ENCODE measurements at regions not wholly inside any gene's neighbourhood (a gene's known extent, or its start where the extent isn't known, plus 50 kb on each side); places are given as distances from the start of the nearest gene placed in this dataset.

- H3K27me3 ChIP-seq = no peaks in the 10 kb centered on the region
- DNase-seq (no peak), ATAC-seq (no peak)
- H3K4me3 ChIP-seq = no peak overlapping the region
- peaks cover 0 to 4% (median 0%) of the 10 kb centered on the region in 3 donors for H3K9me3 ChIP-seq
- intact Hi-C loops (cut with DNase I; ENCODE audit: low total_unique reads) = no loop called here
- TF ChIP-seq POLR2A (IDR thresholded peaks at IDR 0.05) (no peak), CTCF (IDR thresholded peaks at IDR 0.05 in 4 of 5, conservative IDR thresholded peaks at IDR 0.05 in 1 of 5) (no peak)
- in situ Hi-C loops (cut with MboI; ENCODE audit: low sequenced_read_pairs in 4 of 4) = no loop called here
- H3K36me3 ChIP-seq = no peaks in the 10 kb centered on the region
- no peaks in the 10 kb centered on the region for H3K4me1 ChIP-seq
- H3K27ac ChIP-seq = no peak overlapping the region
These were observed 353.9 kb upstream of the SPHKAP start for GRCh38 chr2:228535396-228535795.

- ATAC-seq (no peak), DNase-seq (no peak)
- peaks cover 0 to 4% (median 0%) of the 10 kb centered on the region in 3 donors for H3K9me3 ChIP-seq
- in situ Hi-C loops (cut with MboI; ENCODE audit: low sequenced_read_pairs in 4 of 4) = no loop called here
- H3K4me1 ChIP-seq = no peaks in the 10 kb centered on the region
- intact Hi-C loops (cut with DNase I; ENCODE audit: low total_unique reads) = no loop called here
- no peak for TF ChIP-seq POLR2A (IDR thresholded peaks at IDR 0.05)
- no peak for TF ChIP-seq CTCF (IDR thresholded peaks at IDR 0.05 in 4 of 5, conservative IDR thresholded peaks at IDR 0.05 in 1 of 5)
- no peak overlapping the region for H3K4me3 ChIP-seq
- H3K27ac ChIP-seq = no peak overlapping the region
- no peaks in the 10 kb centered on the region for H3K36me3 ChIP-seq
- H3K27me3 ChIP-seq = no peaks in the 10 kb centered on the region
These were observed 351.7 kb upstream of the SPHKAP start for GRCh38 chr2:228533156-228533555.

DNA sequence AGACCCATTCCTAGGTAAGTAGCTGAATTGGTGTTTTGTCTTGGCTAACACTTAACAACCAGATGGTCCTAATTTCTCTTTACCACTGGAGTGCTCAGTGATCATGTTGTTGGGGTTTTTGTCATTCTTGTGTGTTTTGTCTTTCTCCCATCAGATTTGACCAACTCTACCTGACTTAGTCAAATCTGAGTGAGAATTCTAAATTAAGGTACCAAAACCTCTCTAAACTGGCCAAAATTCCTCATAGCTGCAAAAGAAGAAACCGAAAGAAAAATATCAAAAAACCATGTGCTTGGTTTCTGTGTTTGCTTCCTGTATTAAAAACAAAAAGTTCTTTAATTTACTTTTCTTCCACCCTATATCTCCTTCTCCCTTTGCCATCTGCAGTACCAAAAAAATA, 350.7 kb upstream of the SPHKAP start:
- TF ChIP-seq CTCF (IDR thresholded peaks at IDR 0.05 in 4 of 5, conservative IDR thresholded peaks at IDR 0.05 in 1 of 5) (no peak), POLR2A (IDR thresholded peaks at IDR 0.05) (no peak)
- intact Hi-C loops (cut with DNase I; ENCODE audit: low total_unique reads) = no loop called here
- H3K36me3 ChIP-seq = no peaks in the 10 kb centered on the region
- no peak overlapping the region for H3K27ac ChIP-seq
- no peak overlapping the region for H3K4me3 ChIP-seq
- ATAC-seq = no peak
- peaks cover 0 to 4% (median 0%) of the 10 kb centered on the region in 3 donors for H3K9me3 ChIP-seq
- DNase-seq = no peak
- no peaks in the 10 kb centered on the region for H3K27me3 ChIP-seq
- in situ Hi-C loops (cut with MboI; ENCODE audit: low sequenced_read_pairs in 4 of 4) = no loop called here
- no peaks in the 10 kb centered on the region for H3K4me1 ChIP-seq

GRCh38 chr2:228527197-228527881, 345.9 kb upstream of the SPHKAP start:
- ATAC-seq = no peak
- no peak overlapping the region for H3K27ac ChIP-seq
- TF ChIP-seq CTCF (IDR thresholded peaks at IDR 0.05 in 4 of 5, conservative IDR thresholded peaks at IDR 0.05 in 1 of 5) (no peak), POLR2A (IDR thresholded peaks at IDR 0.05) (no peak)
- no peaks in the 10 kb centered on the region for H3K9me3 ChIP-seq
- no peak overlapping the region for H3K4me3 ChIP-seq
- no peak for DNase-seq
- no peaks in the 10 kb centered on the region for H3K27me3 ChIP-seq
- H3K4me1 ChIP-seq = no peaks in the 10 kb centered on the region
- H3K36me3 ChIP-seq = no peaks in the 10 kb centered on the region
- intact Hi-C loops (cut with DNase I; ENCODE audit: low total_unique reads) = no loop called here
- in situ Hi-C loops (cut with MboI; ENCODE audit: low sequenced_read_pairs in 4 of 4) = no loop called here

DNA sequence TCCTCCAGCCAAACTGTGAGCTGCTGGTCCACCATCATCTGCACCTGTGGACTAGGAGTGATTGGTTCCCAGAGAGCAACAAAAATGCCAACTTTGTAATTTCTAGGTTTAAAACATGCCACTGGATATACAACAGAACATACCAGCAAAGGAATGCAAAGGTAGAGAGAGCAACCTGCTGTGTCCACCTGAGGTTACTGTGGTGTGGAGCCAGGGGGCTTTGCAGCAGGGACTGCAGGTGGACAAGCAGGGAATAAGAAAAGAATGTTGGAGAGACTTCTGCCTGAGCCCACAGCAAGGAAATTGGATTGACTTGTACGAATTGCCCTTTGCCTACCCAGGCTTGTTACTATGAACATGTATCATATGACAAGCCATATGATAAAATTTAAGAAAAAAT, 345.2 kb upstream of the SPHKAP start:
- Histone ChIP-seq H3K4me1 (no peaks in the 10 kb centered on the region), H3K27me3 (no peaks in the 10 kb centered on the region), H3K36me3 (no peaks in the 10 kb centered on the region), H3K27ac (no peak overlapping the region), H3K4me3 (no peak overlapping the region), H3K9me3 (no peaks in the 10 kb centered on the region)
- DNase-seq (no peak), ATAC-seq (no peak)
- TF ChIP-seq CTCF (IDR thresholded peaks at IDR 0.05 in 4 of 5, conservative IDR thresholded peaks at IDR 0.05 in 1 of 5) (no peak), POLR2A (IDR thresholded peaks at IDR 0.05) (no peak)
- intact Hi-C loops (cut with DNase I; ENCODE audit: low total_unique reads) (no loop called here), in situ Hi-C loops (cut with MboI; ENCODE audit: low sequenced_read_pairs in 4 of 4) (no loop called here)
